Fibroblast of mammary gland (primary cell): ENCODE measurements at regions not wholly inside any gene's neighbourhood (a gene's known extent, or its start where the extent isn't known, plus 50 kb on each side); places are given as distances from the start of the nearest gene placed in this dataset.

ENCODE experiments used
- DNase-seq: peaks from one replicate; pipeline ENCODE4 v3.0.0-alpha.2; 2010; ENCODE audit warnings: low read depth
- H3K4me3 ChIP-seq: 2 replicates; pipeline ENCODE4 v1.5.1; 2011; ENCODE audit warnings: low read depth, mild to moderate bottlenecking, low read length, moderate library complexity; ENCODE audit not compliant: control insufficient read depth
- CTCF ChIP-seq: conservative IDR thresholded peaks from 2 replicates; pipeline ENCODE4 v1.5.1; 2011; ENCODE audit warnings: low read depth, low read length, inconsistent platforms; ENCODE audit not compliant: control insufficient read depth, insufficient read depth

- TF ChIP-seq CTCF = no peak
- H3K4me3 ChIP-seq = no peak overlapping the region
- DNase-seq = no peak
These were observed 346.3 kb downstream of the QKI start for GRCh38 chr6:163760860-163761259.

- DNase-seq = peak; percentile 8
- TF ChIP-seq CTCF = no peak
- no peak overlapping the region for H3K4me3 ChIP-seq
These were observed 345.0 kb downstream of the QKI start for GRCh38 chr6:163759542-163759941.

- no peak overlapping the region for H3K4me3 ChIP-seq
- no peak for TF ChIP-seq CTCF
- DNase-seq = no peak
These were observed 343.0 kb downstream of the QKI start for GRCh38 chr6:163757520-163757919.

GRCh38 chr6:163756079-163756478, 341.6 kb downstream of the QKI start:
- TF ChIP-seq CTCF = no peak
- H3K4me3 ChIP-seq = no peak overlapping the region
- DNase-seq = no peak

- TF ChIP-seq CTCF = no peak
- H3K4me3 ChIP-seq = no peak overlapping the region
- no peak for DNase-seq
These were observed 340.3 kb downstream of the QKI start for GRCh38 chr6:163754866-163755265.

GRCh38 chr6:163753430-163753829, 338.9 kb downstream of the QKI start:
- H3K4me3 ChIP-seq = no peak overlapping the region
- TF ChIP-seq CTCF = no peak
- DNase-seq = no peak

- H3K4me3 ChIP-seq = no peak overlapping the region
- no peak for TF ChIP-seq CTCF
- DNase-seq = no peak
These were observed 337.9 kb downstream of the QKI start for GRCh38 chr6:163752446-163752845.
